GM23248 (cell line): ENCODE measurements at regions not wholly inside any gene's neighbourhood (a gene's known extent, or its start where the extent isn't known, plus 50 kb on each side); places are given as distances from the start of the nearest gene placed in this dataset.

ENCODE experiments used
- EZH2 ChIP-seq: fragments of 200-600 bp; sonication (generic); IDR thresholded peaks from 2 replicates; pipeline ENCODE4 v1.6.1; 2018; ENCODE audit warnings: antibody characterized with exemption, mild to moderate bottlenecking; ENCODE audit not compliant: insufficient read depth, poor library complexity, severe bottlenecking
- EZH2phosphoT487 ChIP-seq: fragments of 200-600 bp; sonication (generic); IDR thresholded peaks from 2 replicates; pipeline ENCODE4 v1.6.1; 2018; ENCODE audit warnings: antibody characterized with exemption, moderate library complexity, mild to moderate bottlenecking, low read depth; ENCODE audit not compliant: insufficient read depth

GRCh38 chr5:44532981-44533380 lies 143.8 kb upstream of the FGF10 start:
- TF ChIP-seq EZH2 (no peak), EZH2phosphoT487 (no peak)
